Hematopoietic multipotent progenitor cell (in vitro differentiated cells): ENCODE measurements at regions not wholly inside any gene's neighbourhood (a gene's known extent, or its start where the extent isn't known, plus 50 kb on each side); places are given as distances from the start of the nearest gene placed in this dataset.

ENCODE experiments used
- DNase-seq, 3 donors: peaks; one replicate each; pipeline ENCODE4 v3.0.0-alpha.2; 2011 to 2015; ENCODE audit warnings: low read depth in 2 of 3, low spot score in 2 of 3

- DNase-seq, result no peak
Measured at GRCh38 chr6:114471450-114471849, 128.6 kb upstream of the HS3ST5 start.

DNA sequence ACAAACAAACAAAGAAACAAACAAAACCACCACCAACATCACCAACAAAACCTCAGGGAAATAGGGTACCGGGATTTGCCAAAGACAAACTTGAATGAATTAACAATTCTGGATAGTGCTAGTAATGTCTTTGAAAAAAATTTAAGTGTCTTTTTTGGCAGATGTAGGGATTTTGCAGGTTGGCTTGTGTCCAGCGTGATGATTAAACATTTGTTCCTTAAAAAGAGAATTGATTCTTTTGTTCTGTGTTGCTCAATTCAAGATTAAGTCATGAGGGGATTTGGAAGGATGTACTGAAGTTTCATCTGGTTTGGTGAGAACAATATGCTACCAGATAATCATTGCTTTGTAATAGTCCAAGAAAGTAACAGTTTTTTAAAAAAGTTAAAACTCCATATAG is 125.1 kb upstream of the HS3ST5 start:
- DNase-seq, result no peak

GRCh38 chr6:114465511-114465910 is 122.7 kb upstream of the HS3ST5 start:
- DNase-seq, result no peak

DNA sequence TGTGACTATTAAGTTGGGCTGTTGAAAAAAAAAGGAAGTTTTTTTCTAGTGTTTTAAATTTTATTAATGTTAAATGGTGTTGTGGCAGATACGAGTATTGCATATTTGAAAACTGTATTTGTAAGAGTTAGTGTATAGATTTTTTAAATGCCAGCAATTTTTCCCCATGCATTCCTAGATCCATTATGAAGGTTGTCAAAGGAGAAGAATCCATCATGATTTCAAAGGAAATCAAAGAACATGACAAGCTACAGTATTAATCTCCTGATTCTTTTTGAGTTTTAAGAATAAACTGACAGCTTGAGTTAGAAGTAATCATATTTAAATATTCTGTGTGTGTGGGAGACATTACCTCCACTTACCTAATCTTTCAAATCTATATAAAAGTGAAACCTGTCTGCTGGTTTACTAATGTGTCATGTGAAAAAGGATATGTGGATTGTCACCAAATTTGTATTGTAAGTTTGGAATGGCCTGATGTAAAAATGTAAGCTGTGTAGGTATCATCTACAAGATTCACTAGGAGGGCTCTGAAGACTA is 111.0 kb upstream of the HS3ST5 start:
- DNase-seq, result no peak

DNA sequence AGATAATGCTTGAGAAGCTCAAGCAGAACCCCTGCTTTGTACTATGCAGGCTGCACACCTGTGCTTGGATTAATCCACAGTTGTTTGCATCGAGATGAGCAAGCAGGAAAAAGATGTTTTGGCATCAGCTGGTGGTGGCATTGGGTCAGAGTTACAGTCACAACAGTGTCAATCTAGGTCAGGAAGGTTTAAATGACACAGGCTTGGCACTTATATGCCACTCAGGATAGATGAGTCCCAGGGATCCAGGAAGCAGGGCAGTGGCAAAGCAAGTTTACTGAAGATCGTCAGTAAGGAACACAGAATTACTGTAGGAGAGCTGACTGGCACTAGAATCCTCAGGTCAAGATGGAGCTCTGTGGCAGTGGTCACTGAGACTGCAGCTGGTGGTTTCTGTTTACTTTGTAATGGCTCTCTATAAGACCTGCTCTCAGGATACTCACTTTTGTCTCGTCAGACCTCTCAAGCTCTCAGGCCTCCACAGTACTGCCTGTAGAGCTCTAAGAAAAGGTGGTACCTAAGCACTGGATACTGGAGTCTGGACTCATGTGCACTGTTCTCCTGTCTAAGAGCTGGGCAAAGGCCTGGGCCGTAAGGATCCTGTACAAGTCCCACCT is 110.1 kb upstream of the HS3ST5 start:
- DNase-seq, result no peak

DNA sequence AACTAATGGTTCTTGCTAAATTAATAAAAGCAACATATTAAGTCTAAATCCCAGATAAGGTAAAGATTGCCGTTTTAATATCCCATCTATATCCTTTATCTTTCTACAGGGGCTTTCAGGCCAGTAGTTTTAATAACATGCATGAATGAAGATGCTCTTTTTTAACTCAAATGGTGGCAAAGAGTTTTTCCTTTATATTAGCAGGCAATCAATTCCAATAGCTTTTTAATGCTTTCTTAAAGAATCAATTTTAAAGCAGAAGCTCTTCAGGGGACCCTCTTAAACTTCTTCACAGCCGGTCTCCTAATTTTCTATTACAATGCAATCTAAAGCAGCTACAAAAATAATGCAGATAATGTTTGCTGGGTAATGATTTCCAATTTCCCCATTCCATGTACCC is 107.8 kb upstream of the HS3ST5 start:
- no peak for DNase-seq

DNA sequence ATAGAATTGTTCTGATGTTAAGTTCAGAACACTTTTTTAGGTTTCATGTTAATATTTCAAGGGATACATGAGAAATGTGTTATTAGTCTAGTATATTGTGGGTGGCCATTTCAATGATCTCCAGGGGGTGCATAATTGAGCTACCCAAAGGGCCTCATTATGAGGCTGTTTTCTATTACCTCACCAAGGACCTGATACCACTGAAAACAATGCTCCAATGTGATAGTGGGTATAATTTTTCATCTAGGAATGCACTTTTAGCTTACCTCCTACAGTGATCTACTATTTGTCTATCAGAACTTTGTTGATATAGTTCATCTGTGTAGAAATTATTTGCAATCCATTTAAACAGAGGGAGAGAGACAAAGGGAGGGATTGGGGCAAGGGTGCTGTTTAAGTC is 106.8 kb upstream of the HS3ST5 start:
- DNase-seq, result no peak

GRCh38 chr6:114446342-114446741 is 103.5 kb upstream of the HS3ST5 start:
- DNase-seq, result no peak

DNA sequence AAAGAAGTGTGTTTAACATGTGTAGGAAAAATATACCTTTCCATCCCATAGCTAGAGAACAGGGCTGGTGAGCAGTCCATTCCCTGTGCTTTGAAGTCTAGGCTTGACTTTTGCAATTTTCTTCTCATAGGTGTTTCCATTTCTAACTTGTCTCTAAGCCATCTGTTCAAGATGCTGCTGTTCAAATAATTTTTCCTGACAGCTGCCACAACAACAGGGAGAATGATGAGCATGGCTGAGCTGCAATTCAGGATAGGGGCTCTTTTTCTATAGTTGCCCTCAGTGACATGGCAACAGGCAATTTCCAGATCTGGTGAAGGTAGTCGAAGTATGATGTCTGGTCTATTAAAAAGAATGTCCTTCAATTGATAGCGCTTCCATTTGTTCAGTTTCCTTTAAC is 103.0 kb upstream of the HS3ST5 start:
- no peak for DNase-seq

DNA sequence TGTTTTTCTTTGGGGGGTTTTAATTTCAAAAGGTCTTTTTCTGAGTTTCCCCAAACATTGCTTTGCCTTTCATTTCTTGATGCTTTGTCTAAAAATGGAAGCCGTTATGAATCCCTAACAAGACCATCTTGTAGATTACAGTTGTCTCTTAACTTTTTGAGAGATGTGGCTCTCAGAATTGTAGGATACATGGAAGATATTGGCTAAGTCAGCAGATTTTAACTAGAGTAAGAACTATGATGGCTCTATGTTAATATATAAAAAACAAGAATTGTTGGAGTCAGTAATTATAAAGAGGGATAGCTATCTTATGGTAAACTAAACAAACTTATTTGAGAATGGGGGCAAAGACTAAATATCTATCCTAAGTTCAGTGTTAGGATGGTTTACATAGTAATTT is 96.6 kb upstream of the HS3ST5 start:
- DNase-seq, result no peak

DNA sequence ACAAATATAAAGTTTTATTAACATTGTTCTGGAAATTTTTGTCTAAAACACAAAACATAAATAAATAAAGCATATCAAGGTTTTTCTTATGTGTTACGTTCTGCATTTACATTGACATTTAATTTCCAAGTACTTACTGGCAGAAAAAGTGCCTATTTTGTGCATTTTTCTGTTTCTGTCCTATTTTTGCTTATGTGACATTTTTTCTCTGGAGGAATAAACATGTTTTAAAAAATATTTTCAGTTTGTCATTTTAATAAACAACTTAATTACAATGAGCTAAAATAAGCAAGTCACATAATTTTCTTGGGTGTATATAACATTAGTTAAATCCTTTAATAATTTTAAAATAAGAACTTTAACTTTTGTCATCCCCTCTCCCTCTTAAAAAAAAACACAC is 94.4 kb upstream of the HS3ST5 start:
- DNase-seq, result no peak

GRCh38 chr6:114436691-114437090 is 93.9 kb upstream of the HS3ST5 start:
- DNase-seq, result no peak

DNA sequence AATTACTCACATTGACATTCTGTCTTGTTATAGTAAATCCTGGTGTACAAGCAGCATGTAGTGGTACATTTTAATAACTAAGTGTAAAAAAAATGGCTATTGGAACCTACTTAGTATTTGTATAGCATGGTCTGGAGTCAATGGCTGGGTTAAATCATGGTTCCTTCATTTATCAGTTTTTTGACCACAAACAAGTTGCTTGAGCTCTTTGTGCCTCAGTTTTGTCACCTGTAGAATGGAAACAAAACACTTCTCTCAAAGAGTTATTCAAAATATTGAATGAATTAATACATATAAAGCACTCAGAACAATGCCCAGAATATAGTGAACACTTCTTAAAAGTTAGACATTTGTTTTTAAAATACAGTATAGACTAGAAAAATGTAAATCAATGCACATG is 93.2 kb upstream of the HS3ST5 start:
- no peak for DNase-seq

DNA sequence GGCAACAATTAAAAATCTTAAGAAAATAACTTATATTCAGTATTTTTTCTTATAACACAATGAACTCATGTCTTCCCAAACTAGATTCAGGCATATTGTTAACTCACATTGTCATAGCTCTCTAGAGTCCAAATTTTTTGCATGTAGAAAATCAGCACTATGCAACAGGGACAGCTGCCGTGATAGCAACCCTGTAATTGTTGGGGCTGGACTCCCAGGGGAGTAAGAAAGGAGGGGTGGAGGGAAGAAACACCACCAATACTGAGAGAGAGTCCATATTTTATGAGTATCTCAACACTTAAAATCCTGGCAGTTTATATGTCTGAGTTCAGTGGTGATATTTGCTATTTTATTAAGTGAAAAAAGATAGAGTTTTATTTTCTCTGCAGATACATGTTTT is 89.6 kb upstream of the HS3ST5 start:
- no peak for DNase-seq

- DNase-seq, result no peak
Measured at GRCh38 chr6:114431641-114432040, 88.8 kb upstream of the HS3ST5 start.

DNA sequence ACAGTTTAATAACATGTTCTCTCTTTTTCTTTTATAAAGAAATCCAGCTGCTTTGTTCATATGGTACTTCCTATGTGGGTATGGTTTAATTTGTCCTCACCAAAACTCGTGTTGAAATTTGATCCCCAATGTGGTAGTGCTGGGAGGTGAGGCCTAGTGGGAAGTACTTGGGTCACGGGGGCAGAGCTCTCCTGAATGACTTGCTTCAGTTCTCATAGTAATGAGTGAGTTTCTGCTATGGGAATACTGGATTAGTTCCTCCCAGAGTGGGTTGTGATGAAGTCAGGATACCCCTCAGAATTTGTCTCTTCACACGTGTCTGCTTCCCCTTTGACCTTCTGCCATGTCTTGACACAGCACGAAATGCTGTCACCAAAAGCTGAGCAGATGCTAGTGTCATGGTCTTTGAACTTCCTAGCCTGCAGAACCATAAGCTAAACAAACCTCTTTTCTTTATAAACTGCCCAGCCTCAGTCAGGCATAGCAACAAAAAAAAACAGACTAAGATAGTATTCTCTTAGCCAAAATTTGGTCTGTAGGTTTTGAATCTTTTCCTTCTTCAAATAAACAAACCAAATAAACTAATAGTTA is 87.8 kb upstream of the HS3ST5 start:
- DNase-seq, result no peak

GRCh38 chr6:114428341-114428740 is 85.5 kb upstream of the HS3ST5 start:
- no peak for DNase-seq

- DNase-seq, result no peak
Measured at GRCh38 chr6:114421199-114421598, 78.4 kb upstream of the HS3ST5 start.

- no peak for DNase-seq
Measured at GRCh38 chr6:114419175-114419574, 76.4 kb upstream of the HS3ST5 start.

DNA sequence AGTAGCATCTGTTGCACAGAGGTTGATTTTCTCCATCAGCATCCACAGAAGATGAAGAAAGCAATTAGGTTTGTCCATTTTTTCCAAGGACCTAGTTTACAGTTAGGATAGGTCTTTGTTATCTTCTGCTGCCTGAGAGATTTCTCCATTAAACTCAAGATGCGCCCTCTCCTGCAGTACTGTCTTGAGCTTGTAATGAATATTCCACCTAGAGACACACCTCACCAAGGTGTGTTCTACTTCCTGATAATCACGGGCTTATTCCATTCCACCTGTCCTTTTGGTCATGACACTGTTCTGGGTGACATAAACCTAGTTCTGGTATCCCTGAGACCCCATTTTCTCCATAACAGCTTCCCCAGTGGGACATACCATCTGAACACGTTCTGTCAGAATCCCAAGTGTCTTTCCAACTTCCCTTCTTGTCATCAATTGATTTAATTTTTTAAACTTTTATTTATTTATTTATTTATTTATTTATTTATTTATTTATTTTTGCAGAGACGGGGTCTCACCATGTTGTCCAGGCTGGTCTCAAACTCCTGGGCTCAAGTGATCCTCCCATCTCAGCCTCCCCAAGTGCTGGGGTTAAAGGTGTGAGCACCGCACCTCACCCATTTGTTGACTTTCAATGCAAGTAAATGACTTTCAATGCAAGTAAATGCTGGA is 75.6 kb upstream of the HS3ST5 start:
- no peak for DNase-seq

DNA sequence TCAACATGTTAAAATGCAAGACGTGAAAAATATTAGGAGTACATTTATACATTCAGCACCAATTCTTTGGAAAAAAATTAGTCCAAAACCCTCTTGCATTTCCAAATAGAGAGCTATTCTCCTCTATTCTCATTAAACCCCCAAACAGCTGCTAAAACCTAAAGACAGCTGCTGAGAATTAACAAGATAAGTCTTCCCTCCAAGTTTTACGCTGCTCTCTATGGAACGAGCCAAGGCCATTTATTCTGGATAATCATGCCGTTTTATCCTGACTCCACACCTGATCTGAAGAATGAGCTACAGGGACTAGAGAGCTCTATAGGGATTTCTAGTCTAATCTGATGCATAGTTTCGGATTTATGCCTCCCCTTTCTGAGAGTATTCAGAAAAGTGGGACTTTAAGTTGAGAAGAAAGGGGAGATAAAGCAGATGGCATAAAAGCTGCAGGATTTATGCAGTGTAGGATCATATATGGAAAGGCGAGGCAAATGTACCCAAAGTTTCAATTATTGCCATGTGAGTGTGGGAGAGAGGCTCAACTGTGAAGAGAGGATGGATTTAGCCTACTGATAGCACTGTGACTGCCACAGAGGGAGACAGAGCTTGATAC is 64.7 kb upstream of the HS3ST5 start:
- DNase-seq, result no peak
